HG02642 (cell line): ENCODE measurements at regions not wholly inside any gene's neighbourhood (a gene's known extent, or its start where the extent isn't known, plus 50 kb on each side); places are given as distances from the start of the nearest gene placed in this dataset.

ENCODE experiments used
- ATAC-seq: cut with Tn5 transposase; IDR thresholded peaks from one replicate; pipeline ENCODE4 v1.9.1; 2021; ENCODE audit warnings: mild to moderate bottlenecking; ENCODE audit not compliant: unreplicated experiment, poor library complexity

GRCh38 chr2:221851531-221852045 is 279.5 kb upstream of the EPHA4 start:
- ATAC-seq = no peak

GRCh38 chr2:221850076-221850475 is 278.0 kb upstream of the EPHA4 start:
- no peak for ATAC-seq

- ATAC-seq = no peak
Measured at GRCh38 chr2:221848286-221848685, 276.2 kb upstream of the EPHA4 start.

GRCh38 chr2:221845021-221845365 is 272.9 kb upstream of the EPHA4 start:
- ATAC-seq = no peak

DNA sequence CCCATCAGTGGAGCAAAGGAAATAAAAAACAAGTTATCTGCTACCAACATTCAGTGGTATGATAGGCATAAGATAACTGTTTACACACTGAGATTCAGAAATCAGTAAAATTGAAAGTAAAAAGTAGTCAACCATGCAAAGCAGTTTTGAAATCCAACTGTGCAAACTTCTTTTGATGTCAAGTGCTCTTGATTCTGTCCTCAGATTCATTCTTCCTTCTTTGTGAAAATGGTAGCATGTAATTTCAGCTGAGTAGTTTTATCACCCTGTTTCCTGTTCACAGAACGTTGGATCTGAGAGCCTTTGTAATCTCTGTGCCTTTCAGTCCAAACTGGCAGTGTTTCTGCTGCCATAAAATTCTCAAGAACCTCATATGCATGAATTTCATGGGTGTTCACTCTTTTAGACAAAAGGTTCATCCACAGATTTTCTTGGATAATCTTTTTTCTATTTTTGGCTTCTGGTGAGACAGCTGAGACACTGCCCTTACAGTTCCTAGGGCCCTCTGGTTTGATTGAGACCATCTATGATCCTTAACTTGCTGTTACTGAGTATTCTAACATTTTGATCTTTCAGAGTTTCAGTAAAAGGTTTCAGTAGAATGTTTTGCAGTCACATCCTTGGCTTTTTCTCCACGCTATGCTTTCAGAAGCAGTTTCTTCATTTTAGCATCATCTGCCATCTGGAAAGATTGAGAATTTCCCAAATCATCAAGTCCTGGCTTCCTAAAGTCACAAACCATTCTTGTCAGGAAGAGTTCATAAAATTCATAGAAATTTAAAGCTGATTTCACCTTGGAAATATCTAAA is 272.3 kb upstream of the EPHA4 start:
- no peak for ATAC-seq

DNA sequence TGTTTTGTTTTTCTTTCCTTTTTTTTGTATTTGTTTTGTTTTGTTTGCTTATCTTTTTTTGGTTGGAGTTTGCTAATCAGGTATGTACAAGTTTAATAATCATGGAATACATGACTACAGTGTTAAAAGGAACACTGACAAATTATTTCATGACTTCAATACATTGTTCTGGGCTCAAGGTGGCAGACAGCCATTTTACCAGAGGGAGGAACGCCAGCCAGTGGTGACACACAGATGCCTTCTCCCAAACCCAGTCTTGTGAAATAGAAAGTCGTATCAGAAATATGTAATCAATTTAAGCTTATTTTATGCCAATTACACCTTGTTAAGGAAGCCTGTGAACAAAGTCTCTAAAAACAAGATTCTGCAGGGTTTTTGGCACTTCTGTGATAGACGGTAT is 264.0 kb upstream of the EPHA4 start:
- no peak for ATAC-seq

GRCh38 chr2:221833966-221834365 is 261.9 kb upstream of the EPHA4 start:
- ATAC-seq = no peak

DNA sequence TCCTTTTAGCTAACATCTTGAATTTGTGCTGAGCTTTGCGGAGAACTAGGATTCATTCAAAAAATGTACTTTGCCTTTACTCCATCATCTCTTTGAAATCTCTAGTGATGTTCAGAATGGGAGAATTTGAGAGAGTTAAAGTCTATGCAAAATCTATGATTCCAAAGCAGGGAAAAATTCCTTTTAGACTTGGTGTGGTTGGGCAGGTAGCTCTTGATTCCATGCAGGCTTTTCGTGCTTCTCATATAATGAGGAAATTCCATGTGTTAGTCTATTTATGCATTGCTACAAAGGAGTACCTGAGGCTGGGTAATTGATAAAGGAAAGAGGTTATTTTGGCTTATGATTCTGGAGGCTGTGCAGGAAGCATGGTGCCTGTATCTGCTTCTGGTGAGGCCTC is 258.9 kb upstream of the EPHA4 start:
- ATAC-seq = no peak

DNA sequence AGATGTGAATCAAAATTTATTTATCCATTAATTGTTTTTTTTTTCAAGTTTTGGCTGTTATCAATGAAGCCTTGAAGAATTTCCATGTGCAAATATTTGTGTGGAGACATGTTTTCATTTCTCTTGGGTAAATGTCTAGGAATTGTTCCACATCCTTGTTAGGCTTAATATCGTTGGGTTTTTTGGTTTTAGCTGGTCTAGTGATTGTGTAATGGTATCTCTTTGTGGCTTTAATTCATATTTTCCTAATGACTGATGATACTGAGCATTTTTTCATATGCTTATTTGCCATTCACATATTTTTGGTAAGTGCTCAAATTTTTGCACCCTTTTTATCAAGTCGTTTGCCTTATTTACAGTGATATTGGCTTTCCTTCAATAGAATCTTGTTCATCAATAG is 250.3 kb upstream of the EPHA4 start:
- no peak for ATAC-seq

DNA sequence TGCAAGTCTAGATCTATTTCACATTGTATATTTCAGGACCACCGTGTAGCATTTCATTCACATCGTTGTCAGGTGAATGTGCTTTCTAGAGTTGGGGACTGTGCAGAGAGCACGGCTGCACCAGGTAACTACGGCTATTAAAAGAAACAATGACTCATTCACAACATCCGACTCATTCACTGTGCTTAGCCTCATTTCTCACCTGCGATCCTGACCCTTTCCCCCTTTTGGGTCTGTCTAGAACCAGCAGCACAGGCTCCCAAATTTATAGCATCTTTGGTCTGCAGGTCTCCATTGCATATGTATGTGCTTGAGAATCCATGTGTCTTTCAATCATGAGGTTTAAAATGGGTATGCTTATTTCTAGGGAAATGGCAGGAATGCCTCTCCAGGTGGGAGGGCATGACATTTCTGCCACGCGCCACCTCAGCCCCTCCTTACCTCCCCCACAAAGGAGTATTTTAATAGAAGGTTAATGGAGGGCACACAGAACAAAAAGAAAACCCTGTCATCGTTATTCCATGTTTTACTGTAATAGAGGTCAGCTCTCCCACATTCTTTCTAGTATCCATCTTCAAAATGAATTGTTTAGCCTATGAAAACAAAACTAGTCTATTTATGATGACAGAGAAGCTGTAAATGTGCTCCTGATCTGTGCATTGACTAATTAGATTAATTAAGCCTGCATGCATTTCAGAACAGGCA is 246.7 kb upstream of the EPHA4 start:
- no peak for ATAC-seq

GRCh38 chr2:221817878-221818277 is 245.8 kb upstream of the EPHA4 start:
- ATAC-seq = no peak

DNA sequence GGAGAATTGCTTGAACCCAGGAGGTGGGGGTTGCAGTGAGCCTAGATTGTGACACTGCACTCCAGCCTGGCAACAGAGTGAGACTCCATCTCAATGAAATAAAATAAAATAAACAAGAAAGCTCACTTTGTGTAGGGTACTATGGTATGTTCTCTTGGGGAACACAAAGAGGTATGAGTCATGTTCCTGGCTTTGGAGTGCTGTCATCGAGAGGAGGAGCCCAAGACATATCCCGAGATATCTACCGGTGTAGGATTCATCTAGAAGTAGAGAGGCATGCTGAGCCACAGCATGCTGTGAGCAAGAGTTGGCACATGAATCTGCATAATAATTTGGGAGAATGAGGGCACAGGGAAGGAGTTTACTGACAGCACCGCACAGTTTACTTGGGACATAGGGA is 244.9 kb upstream of the EPHA4 start:
- no peak for ATAC-seq

- ATAC-seq = no peak
Measured at GRCh38 chr2:221816566-221816965, 244.5 kb upstream of the EPHA4 start.

DNA sequence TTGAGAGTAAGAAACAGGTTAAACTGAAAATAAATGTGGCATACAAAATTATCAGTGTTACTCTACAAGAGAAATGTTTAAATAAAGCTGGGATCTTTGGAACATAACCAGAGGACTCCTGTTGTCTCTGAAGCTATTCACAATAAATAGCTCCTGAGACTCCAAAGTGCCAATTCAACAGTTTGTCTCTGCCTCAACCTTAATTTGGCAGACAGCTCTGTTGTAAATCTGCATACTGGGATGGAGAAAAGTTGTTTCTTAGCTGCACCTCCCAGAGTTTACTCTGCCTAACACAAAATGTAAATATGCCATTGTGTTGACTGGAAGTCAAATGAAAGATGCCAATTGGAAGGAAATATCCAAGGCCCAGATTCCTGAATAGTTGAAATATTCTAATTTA is 238.5 kb upstream of the EPHA4 start:
- no peak for ATAC-seq

- no peak for ATAC-seq
Measured at GRCh38 chr2:221810245-221810644, 238.1 kb upstream of the EPHA4 start.

- no peak for ATAC-seq
Measured at GRCh38 chr2:221808488-221808887, 236.4 kb upstream of the EPHA4 start.

- ATAC-seq = no peak
Measured at GRCh38 chr2:221807706-221808105, 235.6 kb upstream of the EPHA4 start.

- no peak for ATAC-seq
Measured at GRCh38 chr2:221802089-221802488, 230.0 kb upstream of the EPHA4 start.

GRCh38 chr2:221792971-221793521 is 220.9 kb upstream of the EPHA4 start:
- no peak for ATAC-seq

DNA sequence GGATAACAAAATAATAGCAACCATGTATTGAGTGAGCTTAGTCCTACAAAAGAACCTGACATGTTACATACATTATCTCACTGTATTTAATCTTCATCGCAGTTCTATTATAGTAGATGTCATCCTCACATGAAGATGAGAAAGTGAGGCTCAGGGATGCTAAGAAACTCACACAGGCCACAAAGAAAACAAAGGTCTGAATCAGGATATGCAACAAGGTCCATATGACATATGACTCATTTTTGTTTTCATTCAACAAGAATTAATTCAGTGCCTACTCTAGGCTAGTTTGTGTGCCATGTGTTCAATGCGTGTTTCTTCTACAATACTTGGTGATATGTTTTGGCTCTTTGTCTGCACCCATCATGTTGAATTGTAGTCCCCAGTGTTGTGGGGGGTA is 219.7 kb upstream of the EPHA4 start:
- ATAC-seq = no peak

DNA sequence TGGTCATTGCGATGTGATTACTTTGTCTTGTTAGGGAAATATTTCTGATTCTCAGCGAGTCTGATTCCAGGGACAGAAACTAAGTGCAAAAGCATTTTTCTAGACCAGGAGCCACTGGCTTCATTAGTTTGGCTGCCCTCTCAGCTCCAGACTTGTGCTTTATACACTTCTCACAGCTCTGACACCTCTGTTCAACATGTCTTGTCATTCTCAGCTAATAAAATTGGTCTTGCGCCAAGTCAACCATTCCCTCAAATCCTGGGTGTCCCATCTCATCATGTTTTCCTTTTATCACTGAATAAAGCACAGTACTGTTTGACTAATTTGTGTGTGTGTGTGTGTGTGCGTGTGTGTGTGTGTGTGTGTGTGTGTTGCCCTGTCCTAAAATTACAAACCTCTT is 215.5 kb upstream of the EPHA4 start:
- ATAC-seq = no peak
